T-helper 1 cell (primary cell): ENCODE measurements at regions not wholly inside any gene's neighbourhood (a gene's known extent, or its start where the extent isn't known, plus 50 kb on each side); places are given as distances from the start of the nearest gene placed in this dataset.

Experiments
- DNase-seq, 5 donors: peaks; one replicate each; pipeline ENCODE4 v3.0.0-alpha.2; 2012 to 2020

DNA sequence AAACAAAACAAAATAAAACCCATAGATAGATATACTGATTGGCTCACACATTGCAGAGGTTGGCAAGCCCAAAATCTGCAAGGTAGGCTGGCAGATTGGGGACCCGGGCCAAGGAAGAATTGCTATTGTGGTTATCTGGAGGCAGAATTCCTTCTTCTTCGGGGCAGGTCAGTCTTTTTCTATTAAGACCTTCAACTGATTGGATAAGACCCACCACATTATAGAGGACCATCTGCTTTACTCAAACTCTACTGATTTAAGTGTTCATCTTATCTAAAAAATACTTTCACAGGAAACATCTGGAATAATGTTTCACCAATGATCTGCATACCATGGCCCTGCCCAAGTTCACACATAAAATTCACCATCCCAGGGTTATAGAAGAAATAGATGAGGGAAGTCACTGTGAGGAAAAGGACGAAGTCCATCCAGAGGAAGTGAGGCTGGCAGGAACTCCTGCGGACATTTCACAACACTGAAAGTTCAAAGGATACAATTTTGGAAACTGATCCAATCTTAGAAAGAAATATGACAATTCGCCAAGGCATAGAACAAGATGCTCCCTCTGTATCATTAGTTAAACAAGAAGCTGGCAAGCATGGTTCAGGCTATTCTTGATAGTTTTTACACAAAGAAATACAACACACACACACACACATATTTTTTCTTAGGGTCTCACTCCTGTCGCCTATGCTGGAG is 127.6 kb upstream of the MED13L start:
- DNase-seq = no peak

DNA sequence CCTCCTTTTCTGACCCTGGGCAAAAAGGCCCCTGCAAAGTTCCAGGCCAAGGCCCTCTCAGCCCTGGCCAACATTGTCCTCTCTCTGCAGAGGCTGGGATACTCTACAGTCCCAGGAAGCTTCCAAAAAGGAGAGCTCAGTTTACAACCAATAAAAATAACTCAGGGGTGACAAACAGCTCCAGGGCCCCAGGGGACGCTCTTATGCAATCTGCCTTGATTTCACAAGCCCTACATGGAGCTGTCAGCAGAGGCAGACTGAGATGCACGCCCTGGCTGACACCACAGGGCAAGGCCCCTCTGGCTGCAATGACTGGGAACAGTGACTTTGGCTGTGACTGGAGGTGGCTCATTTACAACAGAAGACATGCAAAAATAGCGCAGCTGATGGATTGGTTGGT is 129.0 kb upstream of the MED13L start:
- DNase-seq = no peak

GRCh38 chr12:116408489-116409250 is 131.2 kb upstream of the MED13L start:
- DNase-seq = no peak

DNA sequence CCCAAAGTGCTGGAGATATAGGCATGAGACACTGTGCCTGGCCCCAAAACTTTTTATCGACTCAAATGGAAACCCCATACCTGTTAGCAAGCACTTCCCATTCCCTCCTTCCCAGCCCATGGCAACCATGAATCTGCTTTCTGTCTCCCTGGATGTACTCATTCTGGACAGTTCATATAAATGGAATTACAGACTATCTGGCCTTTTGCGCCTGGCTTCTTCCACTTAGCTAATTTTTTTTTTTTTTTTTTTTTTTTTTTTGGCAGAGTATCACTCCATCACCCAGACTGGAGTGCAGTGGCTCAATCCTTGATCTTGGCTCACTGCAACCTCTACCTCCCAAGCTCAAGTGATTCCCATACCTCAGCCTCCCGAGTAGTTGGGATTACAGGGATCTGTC is 134.5 kb upstream of the MED13L start:
- no peak for DNase-seq

DNA sequence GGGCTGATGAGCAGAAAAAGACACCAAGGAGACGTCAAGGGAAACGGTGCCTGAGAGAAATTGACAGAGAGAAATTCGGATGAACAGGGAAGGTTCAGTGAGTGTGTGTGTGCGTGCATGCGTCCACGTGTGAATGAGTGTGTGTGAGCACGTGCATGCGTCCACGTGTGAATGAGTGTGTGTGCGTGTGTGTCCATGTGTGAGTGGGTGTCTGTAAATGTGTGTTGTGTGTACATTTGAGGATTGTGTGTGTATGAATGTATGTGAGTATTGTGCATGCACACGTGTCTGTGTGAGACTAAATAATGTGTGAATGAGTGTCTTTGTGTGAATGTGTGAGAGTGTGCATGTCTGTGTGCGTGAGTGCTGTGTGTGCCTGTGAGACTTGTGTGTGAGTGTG is 137.4 kb upstream of the MED13L start:
- DNase-seq = no peak

- DNase-seq = no peak
Observed at GRCh38 chr12:116415408-116416108, 138.1 kb upstream of the MED13L start.

DNA sequence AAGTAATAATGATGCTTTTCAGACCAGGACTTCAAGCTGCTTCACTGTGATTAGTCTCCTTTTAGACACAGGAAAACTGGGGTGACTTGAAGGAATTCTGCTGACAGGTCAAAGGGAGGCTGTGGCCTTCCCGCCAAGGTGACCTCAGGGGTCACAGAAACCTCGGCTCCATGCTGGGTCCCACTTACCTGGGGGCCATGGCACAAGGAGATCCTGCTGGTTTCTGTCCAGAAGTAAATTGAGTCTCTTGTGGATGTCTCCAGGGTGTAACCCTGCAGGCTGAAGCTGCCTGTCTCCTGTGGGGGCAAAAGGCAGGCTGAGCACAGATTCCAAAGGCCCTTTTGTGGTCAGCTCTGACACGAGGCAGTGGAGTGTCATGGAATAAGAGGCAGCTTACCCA is 138.7 kb upstream of the MED13L start:
- DNase-seq = no peak

DNA sequence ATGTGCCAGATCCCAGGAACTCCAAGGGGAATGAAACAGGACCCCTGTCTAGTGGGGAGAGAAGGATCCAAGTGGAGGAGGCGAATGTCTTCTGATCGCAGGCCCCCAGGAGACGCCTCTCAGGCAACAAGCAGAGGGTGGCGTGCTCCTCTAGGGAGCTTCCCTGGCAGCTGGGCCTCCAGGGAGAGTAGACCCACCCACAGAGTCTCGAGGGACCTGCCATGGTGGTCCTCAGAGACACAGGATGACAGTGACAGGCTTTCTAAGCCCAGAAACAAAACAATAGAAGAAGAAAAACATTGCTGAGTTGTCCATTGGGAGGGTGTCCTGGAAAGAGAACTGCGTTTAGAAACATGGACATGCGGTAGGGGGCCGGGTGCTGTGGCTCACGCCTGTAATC is 140.6 kb upstream of the MAP1LC3B2 start:
- no peak for DNase-seq

- no peak for DNase-seq
Observed at GRCh38 chr12:116420227-116420880, 138.8 kb upstream of the MAP1LC3B2 start.

DNA sequence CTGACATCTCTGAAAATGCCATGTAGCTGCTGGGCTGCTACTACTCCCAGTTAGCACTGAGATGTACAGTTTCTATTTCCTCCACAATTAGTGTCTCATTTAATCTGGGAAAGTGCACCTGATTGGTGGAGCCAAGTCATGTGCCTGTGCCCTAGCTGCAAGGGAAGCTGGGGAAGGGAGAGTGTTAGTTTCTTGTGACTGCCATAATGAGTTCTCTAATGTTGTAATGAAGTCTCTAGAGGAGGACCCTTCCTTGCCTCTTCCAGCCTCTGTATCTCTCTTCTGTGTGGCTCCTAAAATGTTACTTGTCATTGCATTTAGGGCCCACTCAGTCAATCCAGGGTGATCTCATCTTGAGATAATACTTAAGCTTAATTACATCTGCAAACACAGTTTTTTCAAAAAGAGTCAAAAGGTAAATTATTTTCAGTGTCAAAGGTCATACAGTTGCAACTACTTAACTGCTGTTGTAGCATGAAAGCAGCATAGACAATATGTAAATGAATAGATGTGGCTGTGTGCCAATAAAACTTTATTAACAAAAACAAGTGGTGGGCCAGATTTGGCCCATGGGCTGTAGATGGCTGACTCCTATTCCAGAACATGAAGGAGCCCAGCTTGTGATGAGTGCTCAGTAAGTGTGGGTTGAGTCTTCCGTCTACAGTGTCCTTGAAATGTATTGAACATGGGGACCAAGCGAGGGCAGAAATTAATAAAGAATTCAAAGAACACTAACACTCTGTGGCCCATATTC is 137.2 kb upstream of the MAP1LC3B2 start:
- DNase-seq = no peak

DNA sequence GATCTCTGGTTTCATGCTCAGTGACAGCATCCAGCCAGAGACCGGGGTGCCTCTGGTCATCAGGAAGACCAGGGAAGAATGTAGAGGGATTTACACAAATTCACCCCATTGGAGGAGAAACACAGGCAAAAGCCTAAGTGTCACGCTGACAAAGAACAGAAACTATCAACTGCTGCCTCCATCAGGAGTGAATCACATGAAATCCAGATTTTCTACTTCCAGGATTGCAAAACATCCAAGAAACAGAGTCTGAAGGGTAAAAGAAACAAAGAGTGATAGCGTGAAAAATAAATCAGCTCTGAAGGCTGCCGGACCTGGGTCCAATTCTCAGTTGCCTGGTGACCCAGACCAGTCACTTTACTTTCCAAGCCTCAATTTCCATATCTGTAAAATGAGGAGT is 136.1 kb upstream of the MAP1LC3B2 start:
- DNase-seq = no peak

DNA sequence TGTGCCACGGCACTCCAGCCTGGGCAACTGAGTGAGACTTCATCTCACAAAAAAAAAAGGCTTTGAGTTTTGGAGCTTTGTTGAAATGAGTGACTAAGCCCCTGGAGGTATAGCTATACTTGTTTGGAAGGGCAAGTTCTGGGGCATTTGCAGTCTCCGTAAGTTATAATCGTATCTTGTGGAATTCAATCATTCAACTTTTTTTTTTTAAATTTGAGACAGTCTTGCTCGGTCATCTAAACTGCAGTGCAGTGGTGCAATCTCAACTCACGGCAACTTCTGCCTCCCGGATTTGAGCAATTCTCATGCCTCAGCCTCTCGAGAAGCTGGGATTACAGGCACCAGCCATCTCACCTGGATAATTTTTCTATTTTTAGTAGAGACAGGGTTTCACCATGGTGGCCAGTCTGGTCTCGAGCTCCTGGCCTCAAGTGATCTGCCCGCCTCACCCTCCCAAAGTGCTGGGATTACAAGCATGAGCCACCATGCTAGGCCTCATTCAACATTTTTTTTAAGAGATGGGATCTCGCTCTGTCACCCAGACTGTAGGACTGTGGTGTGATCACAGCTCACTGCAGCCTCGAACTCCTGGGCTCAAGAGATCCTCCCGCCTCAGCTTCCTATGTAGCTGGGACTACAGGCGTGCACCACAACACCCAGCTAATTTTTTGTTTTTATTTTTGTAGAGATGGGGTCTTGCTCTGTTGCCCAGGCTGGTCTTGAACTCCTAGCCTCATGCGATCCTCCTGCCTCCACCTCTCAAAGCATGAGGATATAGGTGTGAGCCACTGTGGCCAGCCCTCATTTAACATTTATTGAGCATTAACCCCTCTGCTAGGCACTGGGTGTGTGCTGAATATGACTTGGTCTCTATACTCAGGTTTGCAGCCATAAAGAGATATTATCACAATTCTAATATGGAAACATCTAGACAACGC is 133.7 kb upstream of the MAP1LC3B2 start:
- no peak for DNase-seq

DNA sequence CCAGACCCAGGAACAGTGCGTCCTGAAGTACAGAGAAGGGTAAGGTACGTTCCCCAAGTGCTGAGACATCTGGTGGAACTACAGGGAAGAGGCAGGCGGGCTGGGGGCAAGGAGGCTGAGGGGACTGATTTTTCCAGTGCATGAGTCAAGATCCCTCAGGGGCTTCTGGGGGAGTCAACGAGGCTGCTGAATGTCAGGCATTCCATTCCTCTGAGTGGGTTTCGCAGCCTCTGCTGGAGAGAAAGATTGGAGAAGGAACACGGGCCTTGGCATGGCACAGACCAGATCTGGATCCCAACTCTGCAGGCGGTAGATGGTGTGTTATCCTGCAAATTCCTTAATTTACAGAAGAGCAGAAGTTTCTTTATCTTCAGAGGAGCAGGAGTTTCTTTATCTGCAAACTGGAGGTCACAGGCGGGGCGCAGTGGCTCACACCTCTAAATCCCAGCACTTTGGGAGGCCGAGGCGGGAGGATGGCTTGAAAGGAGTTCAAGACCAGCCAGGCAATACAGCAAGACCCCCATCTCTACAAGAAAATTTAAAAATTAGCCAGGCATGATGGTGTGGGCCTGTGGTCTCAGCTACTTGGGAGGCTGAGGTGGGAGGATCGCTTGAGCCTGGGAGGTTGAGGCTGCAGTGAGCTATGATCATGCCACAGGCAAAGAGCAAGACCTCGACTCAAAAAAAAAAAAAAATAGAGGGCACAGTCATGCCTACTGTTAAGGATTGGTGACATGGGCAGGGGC is 132.6 kb upstream of the MAP1LC3B2 start:
- no peak for DNase-seq

- DNase-seq = no peak
Observed at GRCh38 chr12:116427200-116427930, 131.8 kb upstream of the MAP1LC3B2 start.

DNA sequence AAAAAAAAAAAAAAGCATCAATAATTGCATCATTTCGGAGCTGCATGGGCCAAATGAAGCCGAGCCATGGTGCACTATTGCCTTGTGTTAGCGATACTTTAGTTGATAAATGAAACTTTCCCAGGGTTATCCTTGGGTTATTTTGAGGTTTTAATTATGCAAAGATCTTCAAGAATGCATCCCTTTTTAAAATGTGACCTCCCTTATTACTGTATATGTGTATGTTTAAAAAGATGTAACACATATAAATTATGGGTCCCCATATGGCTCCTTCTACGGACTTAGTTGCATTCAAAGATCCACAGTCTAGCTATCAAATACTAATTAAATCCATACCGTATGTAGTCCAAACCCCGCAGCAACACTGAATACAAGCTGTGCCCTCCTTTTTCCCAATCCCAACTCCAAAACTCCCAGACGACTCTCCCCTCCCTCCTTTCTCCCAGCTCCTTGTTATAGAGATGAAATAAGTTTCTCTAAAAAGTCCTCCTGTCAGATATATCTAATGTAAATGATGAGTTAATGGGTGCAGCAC is 129.3 kb upstream of the MAP1LC3B2 start:
- no peak for DNase-seq

- DNase-seq = no peak
Observed at GRCh38 chr12:116430911-116431565, 128.1 kb upstream of the MAP1LC3B2 start.

DNA sequence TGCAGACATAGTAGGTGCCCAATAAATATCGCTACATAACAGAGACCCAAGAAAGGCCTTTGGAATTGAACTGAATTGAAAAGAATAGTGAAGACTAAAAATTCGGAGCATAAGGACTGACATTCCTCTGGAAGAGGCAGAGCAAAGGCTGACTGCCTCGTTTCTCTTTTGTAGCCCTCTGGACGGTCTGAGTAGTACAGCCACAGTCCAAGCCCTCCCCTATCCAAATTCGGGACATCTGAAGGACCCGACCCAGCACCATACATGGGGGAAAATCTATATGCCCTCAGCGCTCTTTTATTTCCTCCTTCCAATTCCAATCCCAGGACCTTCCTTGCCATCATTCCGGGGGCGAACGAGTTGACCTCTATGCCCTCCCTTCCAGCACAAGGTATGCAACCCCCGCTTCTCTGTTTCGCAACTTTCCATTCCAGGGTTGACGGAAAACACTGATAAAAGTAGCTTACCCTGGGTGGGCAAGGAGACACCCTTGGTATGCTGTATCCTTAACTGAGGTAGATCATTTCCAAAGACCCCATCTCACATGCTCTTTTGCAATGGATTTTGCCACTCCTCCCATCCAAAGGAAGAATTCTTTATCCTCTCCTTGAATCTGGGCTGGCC is 127.4 kb upstream of the MAP1LC3B2 start:
- no peak for DNase-seq

DNA sequence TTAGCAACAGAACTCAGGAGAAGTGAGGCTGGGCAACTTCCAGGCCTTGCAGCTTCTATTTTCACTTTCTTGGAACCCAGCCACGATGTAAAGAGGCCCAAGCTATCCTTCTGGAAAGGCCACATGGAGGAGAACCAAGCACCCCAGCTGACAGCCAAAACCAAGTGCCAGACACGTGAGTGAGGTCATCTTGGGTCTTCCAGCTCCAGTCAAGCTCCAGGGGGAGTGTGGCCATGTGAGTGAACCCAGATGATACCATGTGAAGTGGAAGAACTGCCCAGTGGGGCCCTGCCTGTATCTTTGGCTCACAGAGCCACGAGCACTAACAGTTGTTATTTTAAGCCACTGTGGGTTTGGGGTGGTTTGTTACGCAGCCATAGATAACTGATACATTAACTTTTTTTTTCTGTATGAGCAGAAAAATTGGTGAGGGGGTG is 126.8 kb upstream of the MAP1LC3B2 start:
- no peak for DNase-seq

GRCh38 chr12:116433249-116433648 is 125.9 kb upstream of the MAP1LC3B2 start:
- no peak for DNase-seq
